ENCODE measurements at regions not wholly inside any gene's neighbourhood (a gene's known extent, or its start where the extent isn't known, plus 50 kb on each side); places are given as distances from the start of the nearest gene placed in this dataset.

- no peaks in the 10 kb centered on the region for H3K9me3 ChIP-seq
- intact Hi-C loops (cut with DNase I; ENCODE audit: low total_unique reads), result no loop called here
- H3K4me3 ChIP-seq, result no peak overlapping the region
- no peaks in the 10 kb centered on the region for H3K27me3 ChIP-seq
- TF ChIP-seq POLR2A (IDR thresholded peaks at IDR 0.05) (no peak), CTCF (IDR thresholded peaks at IDR 0.05) (no peak), POLR2AphosphoS5 (IDR thresholded peaks at IDR 0.05) (no peak)
- H3K27ac ChIP-seq, result no peak overlapping the region
- no peaks in the 10 kb centered on the region for H3K4me1 ChIP-seq
- no peaks in the 10 kb centered on the region for H3K36me3 ChIP-seq
- no peak for DNase-seq (ENCODE audit: low spot score in 2 of 2)
Observed at GRCh38 chr2:84280873-84281272, 178.2 kb downstream of the SUCLG1 start.

GRCh38 chr2:84278386-84278785 is 180.7 kb downstream of the SUCLG1 start:
- Histone ChIP-seq H3K4me3 (no peak overlapping the region), H3K36me3 (no peaks in the 10 kb centered on the region), H3K4me1 (no peaks in the 10 kb centered on the region), H3K27ac (no peak overlapping the region), H3K27me3 (no peaks in the 10 kb centered on the region), H3K9me3 (no peaks in the 10 kb centered on the region)
- no peak for TF ChIP-seq POLR2A (IDR thresholded peaks at IDR 0.05)
- no peak for TF ChIP-seq CTCF (IDR thresholded peaks at IDR 0.05)
- no peak for TF ChIP-seq POLR2AphosphoS5 (IDR thresholded peaks at IDR 0.05)
- intact Hi-C loops (cut with DNase I; ENCODE audit: low total_unique reads), result no loop called here
- no peak for DNase-seq (ENCODE audit: low spot score in 2 of 2)

- H3K4me1 ChIP-seq, result no peaks in the 10 kb centered on the region
- H3K27ac ChIP-seq, result no peak overlapping the region
- TF ChIP-seq CTCF (IDR thresholded peaks at IDR 0.05) (no peak), POLR2AphosphoS5 (IDR thresholded peaks at IDR 0.05) (no peak), POLR2A (IDR thresholded peaks at IDR 0.05) (no peak)
- no peak overlapping the region for H3K4me3 ChIP-seq
- H3K27me3 ChIP-seq, result no peaks in the 10 kb centered on the region
- no peaks in the 10 kb centered on the region for H3K36me3 ChIP-seq
- DNase-seq (ENCODE audit: low spot score in 2 of 2), result no peak
- no peaks in the 10 kb centered on the region for H3K9me3 ChIP-seq
- intact Hi-C loops (cut with DNase I; ENCODE audit: low total_unique reads), result no loop called here
Observed at GRCh38 chr2:84276590-84277255, 182.4 kb downstream of the SUCLG1 start.

- TF ChIP-seq POLR2A (IDR thresholded peaks at IDR 0.05) (no peak), CTCF (IDR thresholded peaks at IDR 0.05) (no peak), POLR2AphosphoS5 (IDR thresholded peaks at IDR 0.05) (no peak)
- H3K27ac ChIP-seq, result no peak overlapping the region
- no peaks in the 10 kb centered on the region for H3K27me3 ChIP-seq
- intact Hi-C loops (cut with DNase I; ENCODE audit: low total_unique reads), result no loop called here
- H3K4me3 ChIP-seq, result no peak overlapping the region
- DNase-seq (ENCODE audit: low spot score in 2 of 2), result no peak
- H3K4me1 ChIP-seq, result no peaks in the 10 kb centered on the region
- no peaks in the 10 kb centered on the region for H3K9me3 ChIP-seq
- H3K36me3 ChIP-seq, result no peaks in the 10 kb centered on the region
Observed at GRCh38 chr2:84273406-84273805, 185.7 kb downstream of the SUCLG1 start.

DNA sequence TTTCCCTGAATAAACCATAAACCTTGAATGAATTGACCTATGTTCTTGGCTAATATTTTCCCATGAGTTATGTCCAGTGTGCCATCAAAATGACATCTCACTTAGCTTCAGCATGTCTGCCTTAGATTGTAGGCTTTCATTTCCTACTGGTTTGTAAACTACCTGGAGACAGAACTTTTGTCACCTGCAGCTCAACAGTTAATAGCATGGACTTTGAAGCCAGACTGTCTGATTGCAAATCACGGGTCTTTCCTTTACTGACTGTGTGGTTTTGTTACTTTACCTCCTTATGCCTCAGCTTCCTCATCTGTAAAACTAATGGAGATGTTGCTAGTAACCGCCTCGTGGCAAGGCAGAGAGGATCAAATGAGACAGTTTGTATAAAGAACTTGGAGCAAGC is 187.1 kb downstream of the SUCLG1 start:
- no peaks in the 10 kb centered on the region for H3K36me3 ChIP-seq
- no peaks in the 10 kb centered on the region for H3K9me3 ChIP-seq
- intact Hi-C loops (cut with DNase I; ENCODE audit: low total_unique reads), result no loop called here
- no peak overlapping the region for H3K27ac ChIP-seq
- DNase-seq (ENCODE audit: low spot score in 2 of 2), result no peak
- no peaks in the 10 kb centered on the region for H3K27me3 ChIP-seq
- no peak for TF ChIP-seq CTCF (IDR thresholded peaks at IDR 0.05)
- TF ChIP-seq POLR2AphosphoS5 (IDR thresholded peaks at IDR 0.05), result no peak
- TF ChIP-seq POLR2A (IDR thresholded peaks at IDR 0.05), result no peak
- H3K4me1 ChIP-seq, result no peaks in the 10 kb centered on the region
- H3K4me3 ChIP-seq, result no peak overlapping the region

Measured in breast epithelium (tissue), 4 donors.